CD8-positive, alpha-beta memory T cell (primary cell): ENCODE measurements at regions not wholly inside any gene's neighbourhood (a gene's known extent, or its start where the extent isn't known, plus 50 kb on each side); places are given as distances from the start of the nearest gene placed in this dataset.

Experiments
- CTCF ChIA-PET: fragments of 350-600 bp; sonication (Branson Sonifier 250); formaldehyde crosslinking; loops from one replicate; lab custom pipeline; 2021; ENCODE audit warnings: antibody characterized with exemption; lab: Charles Lee
- POLR2A ChIA-PET: fragments of 350-600 bp; sonication (Branson Sonifier 250); formaldehyde crosslinking; loops from one replicate; lab custom pipeline; 2021; ENCODE audit warnings: antibody characterized with exemption; lab: Charles Lee
- DNase-seq, 5 donors: peaks; one replicate each; pipeline versions ENCODE4 v3.0.0 to v3.0.0-alpha.2; 2020 to 2022; ENCODE audit warnings: mixed read lengths in 1 of 5
- H3K27ac ChIP-seq: one replicate; pipeline ENCODE4 v1.7.0; 2013; ENCODE audit warnings: low read depth, mild to moderate bottlenecking, low read length, moderate library complexity
- H3K27me3 ChIP-seq: 2 replicates; pipeline ENCODE4 v1.7.0; 2013; ENCODE audit warnings: low read length, mild to moderate bottlenecking; ENCODE audit not compliant: insufficient read depth, poor library complexity, severe bottlenecking
- H3K36me3 ChIP-seq: 2 replicates; pipeline ENCODE4 v1.7.0; 2013; ENCODE audit warnings: mild to moderate bottlenecking, low read length, moderate library complexity; ENCODE audit not compliant: insufficient read depth
- H3K4me1 ChIP-seq: 2 replicates; pipeline ENCODE4 v1.7.0; 2013; ENCODE audit warnings: mild to moderate bottlenecking, low read length, moderate library complexity; ENCODE audit not compliant: insufficient read depth
- H3K4me3 ChIP-seq: 2 replicates; pipeline ENCODE4 v1.7.0; 2013; ENCODE audit warnings: mild to moderate bottlenecking, low read length
- H3K9me3 ChIP-seq: 2 replicates; pipeline ENCODE4 v1.7.0; 2013; ENCODE audit warnings: mild to moderate bottlenecking, low read length
- H3K27ac Mint-ChIP-seq, 8 donors: one replicate each; pipeline ENCODE4 v1.8.0; 2020 to 2021; ENCODE audit warnings: mixed read lengths in 8 of 8, mild to moderate bottlenecking in 6 of 8, inconsistent platforms in 3 of 8, moderate library complexity in 3 of 8
- H3K27me3 Mint-ChIP-seq, 2 donors: one replicate each; pipeline ENCODE4 v1.8.0; 2020 to 2021; ENCODE audit warnings: mixed read lengths in 2 of 2, mild to moderate bottlenecking in 1 of 2, moderate library complexity in 1 of 2
- H3K36me3 Mint-ChIP-seq, 3 donors: one replicate each; pipeline ENCODE4 v1.8.0; 2020 to 2021; ENCODE audit warnings: mixed read lengths in 3 of 3, inconsistent platforms in 1 of 3, mild to moderate bottlenecking in 1 of 3
- H3K4me1 Mint-ChIP-seq, 3 donors: one replicate each; pipeline ENCODE4 v1.8.0; 2020 to 2021; ENCODE audit warnings: mixed read lengths in 3 of 3, inconsistent platforms in 1 of 3, mild to moderate bottlenecking in 1 of 3
- H3K4me3 Mint-ChIP-seq, 7 donors: one replicate each; pipeline ENCODE4 v1.8.0; 2020 to 2021; ENCODE audit warnings: mixed read lengths in 7 of 7, mild to moderate bottlenecking in 6 of 7, moderate library complexity in 4 of 7, inconsistent platforms in 2 of 7
- H3K9me3 Mint-ChIP-seq, 5 donors: one replicate each; pipeline ENCODE4 v1.8.0; 2020 to 2022; ENCODE audit warnings: mixed read lengths in 5 of 5, mild to moderate bottlenecking in 3 of 5, moderate library complexity in 2 of 5, inconsistent platforms in 1 of 5

DNA sequence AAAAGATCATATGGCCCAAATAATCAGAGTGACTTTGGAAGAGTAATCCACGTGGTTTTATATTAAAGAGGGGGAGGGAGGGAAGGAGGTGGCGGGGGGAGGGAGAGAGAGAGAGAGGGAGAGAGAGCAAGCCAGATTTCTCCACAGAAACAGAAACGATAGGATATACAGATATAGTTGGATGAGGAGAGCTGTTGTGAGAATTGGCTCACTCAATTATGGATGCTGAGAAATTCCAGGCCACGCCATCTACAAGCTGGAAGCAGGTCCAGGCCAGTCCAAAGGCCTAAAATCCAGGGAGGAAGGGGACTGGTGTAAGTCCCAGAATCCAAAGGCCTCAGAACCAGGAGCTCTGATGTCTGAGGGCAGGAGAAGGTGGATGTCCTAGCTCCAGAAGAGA lies 75.5 kb downstream of the CXCL12 start:
- Histone ChIP-seq H3K4me1 (no peaks in the 10 kb centered on the region), H3K9me3 (no peaks in the 10 kb centered on the region), H3K4me3 (no peak overlapping the region), H3K27ac (no peak overlapping the region), H3K36me3 (no peaks in the 10 kb centered on the region), H3K27me3 (no peaks in the 10 kb centered on the region)
- Mint-ChIP-seq H3K27ac (peak overlapping the region in 4 of 8 donors; percentile 19 to 90 (median 44)), H3K9me3 (no peaks in the 10 kb centered on the region), H3K36me3 (no peaks in the 10 kb centered on the region), H3K4me1 (peaks cover 14 to 15% (median 15%) of the 10 kb centered on the region in 3 donors), H3K27me3 (peaks cover 13 to 23% of the 10 kb centered on the region in 2 donors), H3K4me3 (no peak overlapping the region)
- ChIA-PET POLR2A (no interaction called here), CTCF (interaction anchor here (1.5 kb wide), 1 partner anchor 620 kb away, joined by 4 read pairs; no protein-coding TSS in a partner anchor)
- no peak for DNase-seq

DNA sequence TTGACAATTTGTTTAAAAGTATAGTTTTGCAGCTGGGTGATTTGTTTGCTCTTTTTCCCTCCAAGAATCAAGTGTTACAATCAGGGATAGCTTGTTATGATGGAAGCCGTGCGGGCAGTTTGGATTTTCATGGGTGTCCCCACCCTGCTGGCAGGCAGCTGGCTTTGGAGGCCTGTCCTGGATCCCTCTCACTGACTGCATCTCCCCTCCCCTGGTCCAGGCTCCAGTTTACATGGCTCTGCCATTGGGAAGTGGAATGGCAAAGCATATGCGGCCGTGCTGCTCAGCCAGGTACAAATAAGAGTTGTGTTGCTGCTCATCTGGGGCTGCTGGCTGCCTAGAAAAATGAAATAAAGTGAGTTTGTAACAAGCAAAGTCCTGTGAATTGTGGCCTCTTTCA lies 76.0 kb downstream of the CXCL12 start:
- DNase-seq = no peak
- H3K27ac ChIP-seq = no peak overlapping the region
- Mint-ChIP-seq H3K27ac (peak overlapping the region in 6 of 8 donors; percentile 11 to 74 (median 49)), H3K4me1 (peaks cover 14 to 15% (median 15%) of the 10 kb centered on the region in 3 donors), H3K4me3 (peak overlapping the region in 1 of 7 donors; percentile 34), H3K27me3 (peaks cover 13 to 19% of the 10 kb centered on the region in 2 donors), H3K36me3 (no peaks in the 10 kb centered on the region), H3K9me3 (peaks cover 0 to 2% (median 0%) of the 10 kb centered on the region in 5 donors)
- H3K36me3 ChIP-seq = no peaks in the 10 kb centered on the region
- H3K27me3 ChIP-seq = no peaks in the 10 kb centered on the region
- no peaks in the 10 kb centered on the region for H3K9me3 ChIP-seq
- no peaks in the 10 kb centered on the region for H3K4me1 ChIP-seq
- ChIA-PET CTCF (interaction anchor here (1.5 kb wide), 1 partner anchor 619 kb away, joined by 4 read pairs; no protein-coding TSS in a partner anchor), POLR2A (no interaction called here)
- no peak overlapping the region for H3K4me3 ChIP-seq

GRCh38 chr10:44307691-44308090 lies 77.2 kb downstream of the CXCL12 start:
- Mint-ChIP-seq H3K27ac (peak overlapping the region in 2 of 8 donors; percentile 19 to 60), H3K4me1 (peaks cover 14 to 15% (median 15%) of the 10 kb centered on the region in 3 donors), H3K4me3 (no peak overlapping the region), H3K27me3 (peaks cover 11 to 13% of the 10 kb centered on the region in 2 donors), H3K36me3 (no peaks in the 10 kb centered on the region), H3K9me3 (peaks cover 0 to 4% (median 0%) of the 10 kb centered on the region in 5 donors)
- H3K27me3 ChIP-seq = no peaks in the 10 kb centered on the region
- CTCF ChIA-PET = no interaction called here
- no peaks in the 10 kb centered on the region for H3K4me1 ChIP-seq
- no peak for DNase-seq
- H3K9me3 ChIP-seq = no peaks in the 10 kb centered on the region
- no peak overlapping the region for H3K27ac ChIP-seq
- no peak overlapping the region for H3K4me3 ChIP-seq
- POLR2A ChIA-PET = no interaction called here
- H3K36me3 ChIP-seq = no peaks in the 10 kb centered on the region

GRCh38 chr10:44306762-44307161 lies 78.1 kb downstream of the CXCL12 start:
- H3K9me3 ChIP-seq = no peaks in the 10 kb centered on the region
- H3K27me3 ChIP-seq = no peaks in the 10 kb centered on the region
- no peak for DNase-seq
- H3K4me3 Mint-ChIP-seq = no peak overlapping the region
- no peaks in the 10 kb centered on the region for H3K36me3 ChIP-seq
- POLR2A ChIA-PET = no interaction called here
- peak overlapping the region in 5 of 8 donors; percentile 8 to 88 (median 79) for H3K27ac Mint-ChIP-seq
- peaks cover 0 to 4% (median 0%) of the 10 kb centered on the region in 5 donors for H3K9me3 Mint-ChIP-seq
- H3K27me3 Mint-ChIP-seq = peaks cover 10 to 13% of the 10 kb centered on the region in 2 donors
- H3K27ac ChIP-seq = no peak overlapping the region
- no peaks in the 10 kb centered on the region for H3K36me3 Mint-ChIP-seq
- CTCF ChIA-PET = no interaction called here
- H3K4me3 ChIP-seq = no peak overlapping the region
- peaks cover 12 to 14% (median 13%) of the 10 kb centered on the region in 3 donors for H3K4me1 Mint-ChIP-seq
- H3K4me1 ChIP-seq = no peaks in the 10 kb centered on the region

- Histone ChIP-seq H3K4me3 (no peak overlapping the region), H3K27me3 (no peaks in the 10 kb centered on the region), H3K36me3 (no peaks in the 10 kb centered on the region), H3K9me3 (no peaks in the 10 kb centered on the region), H3K4me1 (no peaks in the 10 kb centered on the region), H3K27ac (no peak overlapping the region)
- Mint-ChIP-seq H3K4me1 (peaks cover 6 to 8% (median 8%) of the 10 kb centered on the region in 3 donors), H3K27ac (peak overlapping the region in 3 of 8 donors; percentile 8 to 88 (median 79)), H3K27me3 (peaks cover 5 to 8% of the 10 kb centered on the region in 2 donors), H3K9me3 (peaks cover 0 to 4% (median 0%) of the 10 kb centered on the region in 5 donors), H3K36me3 (no peaks in the 10 kb centered on the region), H3K4me3 (no peak overlapping the region)
- CTCF ChIA-PET = no interaction called here
- DNase-seq = no peak
- POLR2A ChIA-PET = no interaction called here
Observed at GRCh38 chr10:44306147-44306710, 78.7 kb downstream of the CXCL12 start.

GRCh38 chr10:44301781-44302355 lies 83.0 kb downstream of the CXCL12 start:
- no peaks in the 10 kb centered on the region for H3K36me3 Mint-ChIP-seq
- H3K9me3 Mint-ChIP-seq = peaks cover 0 to 4% (median 0%) of the 10 kb centered on the region in 5 donors
- H3K27me3 Mint-ChIP-seq = no peaks in the 10 kb centered on the region
- H3K4me1 Mint-ChIP-seq = no peaks in the 10 kb centered on the region
- Histone ChIP-seq H3K4me3 (no peak overlapping the region), H3K36me3 (no peaks in the 10 kb centered on the region), H3K27ac (no peak overlapping the region), H3K9me3 (no peaks in the 10 kb centered on the region), H3K4me1 (no peaks in the 10 kb centered on the region), H3K27me3 (no peaks in the 10 kb centered on the region)
- CTCF ChIA-PET = no interaction called here
- H3K27ac Mint-ChIP-seq = no peak overlapping the region
- POLR2A ChIA-PET = no interaction called here
- no peak for DNase-seq
- no peak overlapping the region for H3K4me3 Mint-ChIP-seq

DNA sequence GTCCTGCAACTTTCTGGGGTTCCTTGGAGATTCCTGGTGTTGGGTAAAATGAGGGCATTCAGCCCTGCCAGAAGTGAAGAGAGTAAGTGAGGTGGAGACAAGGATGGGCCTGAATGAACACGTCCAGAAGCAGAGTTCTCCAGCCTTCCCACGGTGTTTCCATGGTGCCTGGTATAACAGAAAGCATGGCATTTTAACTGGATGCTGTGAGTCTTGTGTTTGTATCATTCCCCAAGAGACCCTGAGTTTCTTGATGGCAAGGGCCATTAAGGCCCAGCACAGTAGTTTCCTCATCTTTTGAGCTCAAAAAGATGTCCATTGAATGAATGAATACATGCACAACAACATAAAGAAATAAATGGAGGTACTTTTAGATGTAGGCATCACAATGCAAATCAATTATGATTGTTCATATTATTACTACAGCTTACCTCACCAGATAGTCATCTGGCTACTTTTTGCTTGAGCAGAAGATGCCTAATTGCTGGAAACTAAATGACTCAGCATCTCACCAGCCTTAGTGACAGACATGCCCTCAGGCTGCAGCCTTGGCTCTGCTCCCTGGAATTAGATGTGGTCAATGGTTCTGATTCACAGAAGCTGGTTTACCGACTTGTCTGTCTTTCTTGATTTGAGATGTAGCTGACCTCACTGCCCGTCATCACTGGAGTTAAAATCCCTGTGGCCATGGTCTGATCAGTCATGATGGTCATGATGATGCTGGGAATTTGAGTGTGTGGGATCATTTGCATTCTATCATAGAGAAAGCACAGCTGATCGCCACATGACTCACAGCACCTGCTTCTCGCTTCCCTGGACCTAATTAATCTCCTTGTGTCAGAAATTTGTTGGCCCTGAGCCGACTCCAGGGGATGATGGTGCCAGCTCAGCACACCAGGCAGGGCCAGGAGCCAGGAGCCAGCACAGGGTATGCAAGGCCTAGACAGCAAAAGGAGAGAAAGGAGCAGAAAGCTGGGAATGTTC lies 83.9 kb downstream of the CXCL12 start:
- Histone ChIP-seq H3K4me1 (no peaks in the 10 kb centered on the region), H3K4me3 (no peak overlapping the region), H3K9me3 (no peaks in the 10 kb centered on the region), H3K36me3 (no peaks in the 10 kb centered on the region), H3K27ac (no peak overlapping the region), H3K27me3 (no peaks in the 10 kb centered on the region)
- no peak overlapping the region for H3K4me3 Mint-ChIP-seq
- H3K9me3 Mint-ChIP-seq = peaks cover 0 to 4% (median 0%) of the 10 kb centered on the region in 5 donors
- CTCF ChIA-PET = no interaction called here
- no peak for DNase-seq
- H3K27ac Mint-ChIP-seq = no peak overlapping the region
- POLR2A ChIA-PET = no interaction called here
- no peaks in the 10 kb centered on the region for H3K27me3 Mint-ChIP-seq
- H3K36me3 Mint-ChIP-seq = no peaks in the 10 kb centered on the region
- H3K4me1 Mint-ChIP-seq = no peaks in the 10 kb centered on the region
